ENCODE measurements at regions not wholly inside any gene's neighbourhood (a gene's known extent, or its start where the extent isn't known, plus 50 kb on each side); places are given as distances from the start of the nearest gene placed in this dataset.

GRCh38 chr6:50922579-50923525, 104.2 kb downstream of the TFAP2B start:
- DNase-seq (ENCODE audit: low read depth): peak; percentile 13
- no peak overlapping the region for H3K4me3 ChIP-seq (ENCODE audit: low read depth, low read length)
- no peak for TF ChIP-seq CTCF (conservative IDR thresholded peaks at IDR 0.05; ENCODE audit: low read depth, low read length)

- TF ChIP-seq CTCF (conservative IDR thresholded peaks at IDR 0.05; ENCODE audit: low read depth, low read length): no peak
- H3K4me3 ChIP-seq (ENCODE audit: low read depth, low read length): no peak overlapping the region
- no peak for DNase-seq (ENCODE audit: low read depth)
Measured at GRCh38 chr6:50924758-50925157, 106.1 kb downstream of the TFAP2B start.

GRCh38 chr6:50925548-50925947, 106.9 kb downstream of the TFAP2B start:
- DNase-seq (ENCODE audit: low read depth): no peak
- no peak for TF ChIP-seq CTCF (conservative IDR thresholded peaks at IDR 0.05; ENCODE audit: low read depth, low read length)
- H3K4me3 ChIP-seq (ENCODE audit: low read depth, low read length): no peak overlapping the region

GRCh38 chr6:50925981-50926380, 107.3 kb downstream of the TFAP2B start:
- DNase-seq (ENCODE audit: low read depth): peak; percentile 28
- TF ChIP-seq CTCF (conservative IDR thresholded peaks at IDR 0.05; ENCODE audit: low read depth, low read length): no peak
- no peak overlapping the region for H3K4me3 ChIP-seq (ENCODE audit: low read depth, low read length)

DNA sequence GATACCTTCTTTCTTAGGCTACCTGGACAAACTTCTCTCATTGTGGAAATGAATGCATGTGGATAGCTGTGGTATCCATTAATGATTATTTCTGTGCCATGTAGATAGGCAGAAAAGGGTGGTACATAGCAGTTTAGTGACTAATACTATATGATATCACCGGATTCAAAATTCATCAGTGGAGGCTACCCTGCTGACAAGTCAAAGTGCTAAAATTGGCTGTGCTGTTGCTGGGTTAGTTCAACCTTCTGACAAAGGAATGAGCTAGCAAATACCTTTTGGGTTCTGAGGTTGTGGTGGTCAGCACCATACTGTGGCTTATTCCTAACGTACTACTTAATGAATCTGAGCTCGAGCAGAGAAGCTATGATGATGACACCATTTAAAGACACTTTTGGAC, 109.1 kb downstream of the TFAP2B start:
- H3K4me3 ChIP-seq (ENCODE audit: low read depth, low read length): no peak overlapping the region
- peak; percentile 66 for DNase-seq (ENCODE audit: low read depth)
- no peak for TF ChIP-seq CTCF (conservative IDR thresholded peaks at IDR 0.05; ENCODE audit: low read depth, low read length)

GRCh38 chr6:50929323-50929722, 110.7 kb downstream of the TFAP2B start:
- no peak overlapping the region for H3K4me3 ChIP-seq (ENCODE audit: low read depth, low read length)
- DNase-seq (ENCODE audit: low read depth): no peak

More at GRCh38 chr6:50929323-50929722, 110.7 kb downstream of the TFAP2B start:
- TF ChIP-seq CTCF (conservative IDR thresholded peaks at IDR 0.05; ENCODE audit: low read depth, low read length): no peak

Data from choroid plexus epithelial cell (primary cell).